ENCODE measurements at regions not wholly inside any gene's neighbourhood (a gene's known extent, or its start where the extent isn't known, plus 50 kb on each side); places are given as distances from the start of the nearest gene placed in this dataset.

GRCh38 chr5:106493910-106494309 lies 1176.8 kb downstream of the EFNA5 start:
- Histone ChIP-seq H3K4me3 (no peak overlapping the region), H3K36me3 (no peaks in the 10 kb centered on the region), H3K9me3 (peaks cover 0 to 4% (median 0%) of the 10 kb centered on the region in 12 donors), H3K27me3 (no peaks in the 10 kb centered on the region), H3K4me1 (no peaks in the 10 kb centered on the region), H3K27ac (no peak overlapping the region)
- intact Hi-C loops (cut with DNase I): no loop called here
- ATAC-seq (no peak), DNase-seq (no peak)
- TF ChIP-seq POLR2A (IDR thresholded peaks at IDR 0.05) (no peak), CTCF (IDR thresholded peaks at IDR 0.05) (no peak)
- 89 to 96% (median 95%) methylated on average over 2 of the region's 2 CpGs for WGBS, 4 donors

GRCh38 chr5:106489004-106489403 lies 1181.7 kb downstream of the EFNA5 start:
- Histone ChIP-seq H3K4me3 (no peak overlapping the region), H3K27me3 (no peaks in the 10 kb centered on the region), H3K36me3 (no peaks in the 10 kb centered on the region), H3K27ac (no peak overlapping the region), H3K9me3 (no peaks in the 10 kb centered on the region), H3K4me1 (no peaks in the 10 kb centered on the region)
- intact Hi-C loops (cut with DNase I): no loop called here
- WGBS, 4 donors: 72 to 85% (median 77%) methylated on average over 3 of the region's 3 CpGs
- DNase-seq (no peak), ATAC-seq (no peak)
- TF ChIP-seq POLR2A (IDR thresholded peaks at IDR 0.05): no peak
- no peak for TF ChIP-seq CTCF (IDR thresholded peaks at IDR 0.05)

- intact Hi-C loops (cut with DNase I): no loop called here
- no peak for DNase-seq
Measured at GRCh38 chr5:106488407-106488806, 1182.3 kb downstream of the EFNA5 start.

GRCh38 chr5:106481374-106481773 lies 1189.4 kb downstream of the EFNA5 start:
- no peaks in the 10 kb centered on the region for H3K4me1 ChIP-seq
- intact Hi-C loops (cut with DNase I): no loop called here
- no peaks in the 10 kb centered on the region for H3K36me3 ChIP-seq
- H3K27ac ChIP-seq: no peak overlapping the region
- no peak overlapping the region for H3K4me3 ChIP-seq
- H3K9me3 ChIP-seq: no peaks in the 10 kb centered on the region
- no peaks in the 10 kb centered on the region for H3K27me3 ChIP-seq
- ATAC-seq (no peak), DNase-seq (no peak)
- no peak for TF ChIP-seq CTCF (IDR thresholded peaks at IDR 0.05)
- no peak for TF ChIP-seq POLR2A (IDR thresholded peaks at IDR 0.05)

More at GRCh38 chr5:106488407-106488806, 1182.3 kb downstream of the EFNA5 start:
- Histone ChIP-seq H3K9me3 (no peaks in the 10 kb centered on the region), H3K4me3 (no peak overlapping the region), H3K4me1 (no peaks in the 10 kb centered on the region), H3K27ac (no peak overlapping the region), H3K27me3 (no peaks in the 10 kb centered on the region), H3K36me3 (no peaks in the 10 kb centered on the region)
- no peak for ATAC-seq
- no peak for TF ChIP-seq POLR2A (IDR thresholded peaks at IDR 0.05)
- no peak for TF ChIP-seq CTCF (IDR thresholded peaks at IDR 0.05)
